Activated CD4-positive, alpha-beta T cell treated with anti-CD3 and anti-CD28 coated beads, Interleukin-2, amount 50 U/mL, for 24 hours (primary cell): ENCODE measurements at regions not wholly inside any gene's neighbourhood (a gene's known extent, or its start where the extent isn't known, plus 50 kb on each side); places are given as distances from the start of the nearest gene placed in this dataset.
"Not testable (repeated sequence)": the region's sequence is repeated elsewhere in the genome, so short reads cannot be mapped to it uniquely, and the experiment has no call there.

Experiments used
- DNase-seq, 2 donors: peaks; one replicate each; pipeline ENCODE4 v3.0.0-alpha.2; 2020; ENCODE audit warnings: low read depth in 1 of 2, low spot score in 1 of 2

GRCh38 chr6:134678436-134678889 lies 271.4 kb downstream of the ALDH8A1 start:
- no peak for DNase-seq

GRCh38 chr6:134676307-134677281 lies 273.3 kb downstream of the ALDH8A1 start:
- no peak for DNase-seq

- DNase-seq = no peak
These were observed 274.5 kb downstream of the ALDH8A1 start for GRCh38 chr6:134675110-134676054.

DNA sequence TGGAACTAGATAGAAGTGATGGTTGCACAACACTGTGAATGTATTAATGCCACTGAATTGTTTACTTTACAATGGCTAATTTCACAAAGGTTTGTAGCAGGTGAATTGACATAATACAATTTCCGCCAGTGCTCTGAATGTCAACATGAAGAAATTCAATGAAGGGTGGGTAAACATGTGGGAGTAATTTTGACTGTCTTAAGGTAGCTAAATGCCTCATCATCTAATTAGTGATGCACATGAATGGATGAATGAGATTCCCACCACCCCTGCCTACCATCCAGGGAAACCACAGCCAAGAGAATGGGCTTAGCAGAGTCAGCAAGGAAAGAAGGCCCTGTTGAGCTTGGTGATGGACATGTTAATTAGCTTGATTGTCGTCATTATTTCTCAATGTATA lies 275.3 kb downstream of the ALDH8A1 start:
- DNase-seq = no peak

- DNase-seq = no peak
These were observed 280.4 kb downstream of the ALDH8A1 start for GRCh38 chr6:134669485-134669884.

DNA sequence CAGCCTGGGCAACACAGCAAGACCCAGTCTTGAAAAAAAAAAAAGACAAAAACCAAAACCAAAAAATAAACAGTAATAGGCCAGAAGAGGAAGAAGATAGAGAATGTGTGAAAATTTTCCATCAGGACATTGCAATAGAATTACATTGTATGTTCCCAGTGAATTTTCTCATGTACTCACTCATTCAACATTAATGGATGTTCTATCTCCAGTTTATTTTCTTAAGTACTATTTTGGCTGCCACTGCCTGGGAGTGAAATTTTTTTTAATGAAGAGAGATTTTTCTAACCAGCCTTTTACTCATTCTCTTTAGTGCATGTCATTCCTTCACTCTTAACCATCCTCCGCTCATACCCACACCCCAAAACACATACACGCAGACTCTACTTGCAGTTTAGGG lies 282.8 kb downstream of the ALDH8A1 start:
- DNase-seq = no peak

- no peak for DNase-seq
These were observed 283.8 kb downstream of the ALDH8A1 start for GRCh38 chr6:134666125-134666524.

GRCh38 chr6:134665029-134665723 lies 284.7 kb downstream of the ALDH8A1 start:
- no peak for DNase-seq

GRCh38 chr6:134663800-134664535 lies 285.9 kb downstream of the ALDH8A1 start:
- no peak for DNase-seq

GRCh38 chr6:134663356-134663755 lies 286.5 kb downstream of the ALDH8A1 start:
- no peak for DNase-seq

DNA sequence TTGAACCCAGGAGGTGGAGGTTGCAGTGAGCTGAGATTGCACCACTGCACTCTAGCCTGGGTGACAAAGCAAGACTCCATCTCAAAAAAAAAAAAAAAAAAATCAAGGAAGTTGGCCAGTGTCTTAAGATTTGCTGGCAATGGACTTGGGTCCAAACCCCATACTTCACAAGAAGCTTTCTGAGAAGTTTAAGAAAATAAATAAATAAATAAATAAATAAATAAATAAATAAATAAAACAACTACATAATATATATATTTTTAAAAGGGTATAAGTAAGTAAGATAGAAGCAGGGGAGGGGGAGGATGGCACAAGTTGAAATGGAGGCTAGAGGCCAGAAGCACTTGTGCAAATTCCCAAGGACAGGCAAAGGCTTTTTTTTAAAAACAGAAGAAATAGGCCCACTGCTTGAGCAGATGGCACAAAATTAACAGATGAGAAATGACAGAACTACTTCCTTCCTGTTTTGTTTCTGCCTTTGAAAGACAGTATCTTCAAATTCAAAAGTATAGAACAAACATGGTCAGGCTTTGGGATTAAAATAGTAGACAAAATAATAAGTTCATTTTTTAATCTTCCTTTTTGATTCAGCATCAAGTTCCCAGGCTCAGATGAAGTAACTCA lies 287.7 kb downstream of the ALDH8A1 start:
- no peak for DNase-seq

DNA sequence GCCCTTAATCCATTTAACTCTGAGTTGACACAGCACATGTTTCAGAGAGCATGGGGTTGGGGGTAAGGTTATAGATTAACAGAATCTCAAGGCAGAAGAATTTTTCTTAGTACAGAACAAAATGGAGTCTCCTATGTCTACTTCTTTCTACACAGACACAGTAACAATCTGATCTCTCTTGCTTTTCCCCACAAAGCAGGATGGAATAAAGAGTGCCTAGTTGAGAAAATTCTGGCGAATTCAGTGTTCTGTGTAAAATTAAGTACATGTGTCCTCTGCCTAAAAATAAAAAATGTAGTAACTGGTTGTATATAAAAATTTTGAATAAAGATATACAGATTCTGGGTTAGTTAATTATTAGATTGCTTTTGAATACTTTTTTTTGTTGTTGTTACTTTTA lies 290.0 kb downstream of the ALDH8A1 start:
- not testable (repeated sequence) for DNase-seq

GRCh38 chr6:134658596-134658995 lies 291.3 kb downstream of the ALDH8A1 start:
- DNase-seq = no peak

DNA sequence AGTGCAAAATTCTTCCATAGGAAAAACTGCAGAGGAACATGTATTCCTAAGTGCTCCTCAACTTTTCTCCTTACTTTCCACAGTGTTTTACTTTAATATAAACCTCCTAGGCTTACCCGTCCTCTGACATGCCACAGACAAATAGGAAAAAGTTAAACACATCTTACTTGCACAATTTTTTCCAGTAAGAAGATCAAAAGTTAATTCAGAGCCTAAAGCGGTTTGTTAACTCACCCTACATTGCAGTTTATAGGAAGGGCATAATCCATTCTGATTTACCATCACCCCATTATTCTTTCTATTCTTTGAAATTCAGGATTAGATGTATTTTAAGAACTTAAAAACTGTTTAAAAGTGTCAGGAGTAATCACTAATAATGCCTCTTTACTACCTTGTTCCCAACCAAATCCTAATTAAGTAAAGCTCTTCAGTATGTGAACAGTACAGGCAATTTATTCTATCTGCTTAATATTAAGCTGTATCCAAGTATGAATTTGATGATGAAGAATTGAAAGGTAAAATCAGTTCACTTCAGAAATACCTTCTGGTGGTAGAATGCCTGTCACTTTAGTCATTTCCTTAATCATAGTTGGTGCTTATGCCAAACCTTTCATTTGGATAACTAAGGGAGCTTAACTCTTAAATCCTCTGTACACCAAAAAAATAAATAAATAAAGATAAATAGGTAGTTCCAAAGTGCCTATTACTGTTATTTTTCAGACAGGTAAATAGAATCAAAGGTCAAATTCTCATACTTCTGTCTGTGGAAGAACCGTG lies 292.0 kb downstream of the ALDH8A1 start:
- DNase-seq = no peak

DNA sequence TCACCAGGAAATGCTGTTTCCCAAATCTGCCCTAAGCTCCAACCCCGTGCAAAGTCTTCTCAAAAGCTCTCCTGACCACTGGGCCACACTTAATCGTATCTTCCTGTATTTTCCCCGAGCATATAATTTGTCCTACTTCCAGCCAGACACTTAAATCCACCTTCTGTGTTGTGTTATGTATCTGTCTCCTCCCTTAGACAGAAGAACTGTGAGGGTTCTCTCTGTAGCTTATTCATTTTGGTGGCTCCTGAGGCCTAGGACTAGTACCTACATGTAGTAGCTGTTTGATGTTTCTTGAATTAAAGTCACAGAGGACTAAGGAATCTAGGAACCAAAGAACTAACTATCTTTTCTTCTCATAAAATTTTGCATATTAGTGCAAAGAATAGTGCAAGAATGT lies 292.6 kb downstream of the ALDH8A1 start:
- no peak for DNase-seq

DNA sequence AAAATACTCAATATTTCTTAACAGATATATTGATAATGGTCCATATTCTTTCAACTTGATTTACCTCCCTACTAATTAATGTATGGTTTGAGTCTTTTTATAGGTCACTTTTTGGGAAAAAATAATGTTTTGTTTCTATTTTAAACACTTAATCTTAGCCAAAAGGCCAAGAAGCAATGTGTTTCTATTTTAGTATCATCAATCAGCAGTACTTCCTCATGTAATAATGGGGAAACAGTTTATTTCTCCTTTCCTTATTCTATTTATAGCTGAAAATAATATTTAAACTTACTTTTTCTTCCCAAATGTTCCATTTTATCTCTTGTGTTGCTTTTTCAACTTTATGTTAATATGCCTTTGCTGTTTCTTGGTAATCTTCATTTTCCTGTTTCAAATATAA lies 295.1 kb downstream of the ALDH8A1 start:
- no peak for DNase-seq

- DNase-seq = no peak
These were observed 298.4 kb downstream of the ALDH8A1 start for GRCh38 chr6:134651519-134651918.

GRCh38 chr6:134647861-134648260 lies 302.0 kb downstream of the ALDH8A1 start:
- DNase-seq = no peak

DNA sequence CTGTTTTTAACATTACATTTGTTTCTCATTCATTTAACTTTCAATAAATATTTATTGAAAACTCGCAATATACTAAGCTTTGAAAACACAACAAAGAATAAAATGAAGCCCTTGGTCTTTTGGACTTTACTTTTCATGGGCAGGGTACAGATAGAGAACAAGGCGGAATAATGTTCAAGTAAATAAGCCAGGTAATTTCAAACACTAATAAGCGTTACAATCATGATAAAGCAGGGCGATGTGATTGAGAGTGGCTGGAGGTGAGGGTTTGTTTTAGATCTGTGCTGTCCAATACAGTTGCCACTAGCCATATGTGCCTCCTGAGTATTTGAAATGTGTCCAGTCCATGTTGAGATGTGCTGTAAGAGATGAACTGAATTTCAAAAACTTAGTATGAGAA lies 307.1 kb downstream of the ALDH8A1 start:
- DNase-seq = no peak
